ENCODE measurements at regions not wholly inside any gene's neighbourhood (a gene's known extent, or its start where the extent isn't known, plus 50 kb on each side); places are given as distances from the start of the nearest gene placed in this dataset.

GRCh38 chr10:55137063-55137462 lies 336.0 kb upstream of the PCDH15 start:
- Histone ChIP-seq H3K9ac (ENCODE audit: low read length in 3 of 3) (no peak overlapping the region), H3K27ac (ENCODE audit: low read depth in 2 of 2, low read length in 2 of 2) (no peak overlapping the region), H3K36me3 (ENCODE audit: control insufficient read depth in 2 of 3, insufficient read depth in 3 of 3, low read length in 3 of 3) (no peaks in the 10 kb centered on the region), H3K4me3 (ENCODE audit: low read length in 3 of 3) (no peak overlapping the region), H3K4me1 (ENCODE audit: control insufficient read depth in 2 of 3, insufficient read depth in 2 of 3, low read depth in 1 of 3, low read length in 3 of 3) (no peaks in the 10 kb centered on the region), H3K27me3 (ENCODE audit: control insufficient read depth, insufficient read depth, low read length) (no peaks in the 10 kb centered on the region), H3K9me3 (ENCODE audit: control insufficient read depth in 2 of 3, insufficient read depth in 1 of 3, low read length in 3 of 3) (peaks cover 0 to 2% (median 0%) of the 10 kb centered on the region in 3 donors)
- DNase-seq (no peak), FAIRE-seq (no peak)
- intact Hi-C loops (cut with DNase I), result no loop called here
- TF ChIP-seq CTCF (IDR thresholded peaks at IDR 0.05; ENCODE audit: borderline replicate concordance, extremely low read depth, insufficient read depth), result no peak

- no peaks in the 10 kb centered on the region for H3K27me3 ChIP-seq (ENCODE audit: control insufficient read depth, insufficient read depth, low read length)
- intact Hi-C loops (cut with DNase I), result no loop called here
- H3K9ac ChIP-seq (ENCODE audit: low read length in 3 of 3), result no peak overlapping the region
- no peaks in the 10 kb centered on the region for H3K9me3 ChIP-seq (ENCODE audit: control insufficient read depth in 2 of 3, insufficient read depth in 1 of 3, low read length in 3 of 3)
- DNase-seq (no peak), FAIRE-seq (no peak)
- TF ChIP-seq CTCF (IDR thresholded peaks at IDR 0.05; ENCODE audit: borderline replicate concordance, extremely low read depth, insufficient read depth), result no peak
- H3K4me3 ChIP-seq (ENCODE audit: low read length in 3 of 3), result no peak overlapping the region
- H3K36me3 ChIP-seq (ENCODE audit: control insufficient read depth in 2 of 3, insufficient read depth in 3 of 3, low read length in 3 of 3), result no peaks in the 10 kb centered on the region
- H3K4me1 ChIP-seq (ENCODE audit: control insufficient read depth in 2 of 3, insufficient read depth in 2 of 3, low read depth in 1 of 3, low read length in 3 of 3), result no peaks in the 10 kb centered on the region
- H3K27ac ChIP-seq (ENCODE audit: low read depth in 2 of 2, low read length in 2 of 2), result no peak overlapping the region
Measured at GRCh38 chr10:55104738-55105137, 303.7 kb upstream of the PCDH15 start.

DNA sequence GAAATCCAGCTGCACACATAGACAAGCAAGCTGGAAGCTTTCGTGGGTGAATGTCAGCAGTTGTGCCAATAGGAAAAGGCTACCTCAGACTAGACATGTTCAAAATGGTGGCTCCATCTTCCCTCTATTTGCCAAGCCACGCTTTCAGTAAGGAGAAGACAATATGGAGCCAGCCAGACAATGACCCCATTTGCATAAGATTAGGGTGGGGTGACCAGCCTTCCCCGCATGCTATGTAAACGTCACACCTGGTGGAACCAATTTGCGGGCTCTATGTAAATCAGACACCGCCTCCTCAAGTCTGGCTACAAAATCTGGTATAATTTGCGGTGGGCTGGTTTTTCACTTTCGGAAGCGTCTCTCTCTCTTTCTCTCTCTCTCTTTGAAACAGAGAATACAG lies 297.4 kb upstream of the PCDH15 start:
- no peaks in the 10 kb centered on the region for H3K4me1 ChIP-seq (ENCODE audit: control insufficient read depth in 2 of 3, insufficient read depth in 2 of 3, low read depth in 1 of 3, low read length in 3 of 3)
- H3K9ac ChIP-seq (ENCODE audit: low read length in 3 of 3), result no peak overlapping the region
- intact Hi-C loops (cut with DNase I), result no loop called here
- FAIRE-seq (no peak), DNase-seq (no peak)
- H3K27ac ChIP-seq (ENCODE audit: low read depth in 2 of 2, low read length in 2 of 2), result no peak overlapping the region
- TF ChIP-seq CTCF (IDR thresholded peaks at IDR 0.05; ENCODE audit: borderline replicate concordance, extremely low read depth, insufficient read depth), result no peak
- H3K9me3 ChIP-seq (ENCODE audit: control insufficient read depth in 2 of 3, insufficient read depth in 1 of 3, low read length in 3 of 3), result no peaks in the 10 kb centered on the region
- no peak overlapping the region for H3K4me3 ChIP-seq (ENCODE audit: low read length in 3 of 3)
- no peaks in the 10 kb centered on the region for H3K36me3 ChIP-seq (ENCODE audit: control insufficient read depth in 2 of 3, insufficient read depth in 3 of 3, low read length in 3 of 3)
- H3K27me3 ChIP-seq (ENCODE audit: control insufficient read depth, insufficient read depth, low read length), result no peaks in the 10 kb centered on the region

GRCh38 chr10:55091691-55092328 lies 290.8 kb upstream of the PCDH15 start:
- Histone ChIP-seq H3K4me1 (ENCODE audit: control insufficient read depth in 2 of 3, insufficient read depth in 2 of 3, low read depth in 1 of 3, low read length in 3 of 3) (no peaks in the 10 kb centered on the region), H3K27me3 (ENCODE audit: control insufficient read depth, insufficient read depth, low read length) (no peaks in the 10 kb centered on the region), H3K9me3 (ENCODE audit: control insufficient read depth in 2 of 3, insufficient read depth in 1 of 3, low read length in 3 of 3) (no peaks in the 10 kb centered on the region), H3K4me3 (ENCODE audit: low read length in 3 of 3) (no peak overlapping the region), H3K9ac (ENCODE audit: low read length in 3 of 3) (no peak overlapping the region), H3K36me3 (ENCODE audit: control insufficient read depth in 2 of 3, insufficient read depth in 3 of 3, low read length in 3 of 3) (no peaks in the 10 kb centered on the region), H3K27ac (ENCODE audit: low read depth in 2 of 2, low read length in 2 of 2) (no peak overlapping the region)
- DNase-seq (peak in 2 of 5 donors; percentile 14 to 18), FAIRE-seq (peak; percentile 83)
- peak; percentile 55 for TF ChIP-seq CTCF (IDR thresholded peaks at IDR 0.05; ENCODE audit: borderline replicate concordance, extremely low read depth, insufficient read depth)
- intact Hi-C loops (cut with DNase I), result no loop called here

All from kidney (tissue), 13 donors.